ENCODE measurements at regions not wholly inside any gene's neighbourhood (a gene's known extent, or its start where the extent isn't known, plus 50 kb on each side); places are given as distances from the start of the nearest gene placed in this dataset.
A peak's percentile ranks its signal among the peaks of the same experiment; 100 is the strongest.

- Histone ChIP-seq H3K36me3 (ENCODE audit: insufficient read depth, low read length) (no peaks in the 10 kb centered on the region), H3K27ac (no peak overlapping the region), H3K9me3 (ENCODE audit: low read depth, low read length) (no peaks in the 10 kb centered on the region), H3K4me3 (no peak overlapping the region), H3K9ac (ENCODE audit: insufficient read length) (no peak overlapping the region)
- no peak for DNase-seq (ENCODE audit: low read depth, low spot score)
- no peak for TF ChIP-seq POLR2AphosphoS5 (IDR thresholded peaks at IDR 0.05; ENCODE audit: borderline replicate concordance, low read depth, low read length)
- no peak for TF ChIP-seq FOXP2 (optimal IDR thresholded peaks at IDR 0.05; ENCODE audit: control extremely low read depth, extremely low read length, insufficient read depth)
- TF ChIP-seq EZH2 (IDR thresholded peaks at IDR 0.05), result no peak
Measured at GRCh38 chr2:181114021-181114420, 133.6 kb downstream of the UBE2E3 start.

DNA sequence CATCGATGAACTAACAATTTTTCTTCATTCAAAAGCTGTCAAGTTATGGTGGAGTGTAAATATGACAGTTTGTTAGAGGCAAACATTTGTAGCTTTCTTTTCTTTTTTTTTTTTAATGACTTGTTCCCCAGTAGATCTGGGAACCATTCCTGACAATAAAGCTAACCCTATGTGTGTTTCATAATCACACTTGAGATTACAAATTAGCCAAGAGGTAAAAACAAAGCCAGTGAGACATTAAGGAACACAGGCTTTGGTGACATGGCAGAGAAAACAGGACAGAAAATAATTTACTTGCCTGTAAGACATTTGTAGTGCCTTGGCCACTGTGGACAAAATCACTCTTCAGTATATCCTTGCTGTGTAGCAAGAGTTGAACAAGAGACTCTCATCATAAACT, 135.9 kb downstream of the UBE2E3 start:
- TF ChIP-seq POLR2AphosphoS5 (IDR thresholded peaks at IDR 0.05; ENCODE audit: borderline replicate concordance, low read depth, low read length), result no peak
- TF ChIP-seq FOXP2 (optimal IDR thresholded peaks at IDR 0.05; ENCODE audit: control extremely low read depth, extremely low read length, insufficient read depth), result no peak
- TF ChIP-seq EZH2 (IDR thresholded peaks at IDR 0.05), result no peak
- Histone ChIP-seq H3K36me3 (ENCODE audit: insufficient read depth, low read length) (no peaks in the 10 kb centered on the region), H3K27ac (no peak overlapping the region), H3K9me3 (ENCODE audit: low read depth, low read length) (no peaks in the 10 kb centered on the region), H3K9ac (ENCODE audit: insufficient read length) (no peak overlapping the region), H3K4me3 (no peak overlapping the region)
- no peak for DNase-seq (ENCODE audit: low read depth, low spot score)

DNA sequence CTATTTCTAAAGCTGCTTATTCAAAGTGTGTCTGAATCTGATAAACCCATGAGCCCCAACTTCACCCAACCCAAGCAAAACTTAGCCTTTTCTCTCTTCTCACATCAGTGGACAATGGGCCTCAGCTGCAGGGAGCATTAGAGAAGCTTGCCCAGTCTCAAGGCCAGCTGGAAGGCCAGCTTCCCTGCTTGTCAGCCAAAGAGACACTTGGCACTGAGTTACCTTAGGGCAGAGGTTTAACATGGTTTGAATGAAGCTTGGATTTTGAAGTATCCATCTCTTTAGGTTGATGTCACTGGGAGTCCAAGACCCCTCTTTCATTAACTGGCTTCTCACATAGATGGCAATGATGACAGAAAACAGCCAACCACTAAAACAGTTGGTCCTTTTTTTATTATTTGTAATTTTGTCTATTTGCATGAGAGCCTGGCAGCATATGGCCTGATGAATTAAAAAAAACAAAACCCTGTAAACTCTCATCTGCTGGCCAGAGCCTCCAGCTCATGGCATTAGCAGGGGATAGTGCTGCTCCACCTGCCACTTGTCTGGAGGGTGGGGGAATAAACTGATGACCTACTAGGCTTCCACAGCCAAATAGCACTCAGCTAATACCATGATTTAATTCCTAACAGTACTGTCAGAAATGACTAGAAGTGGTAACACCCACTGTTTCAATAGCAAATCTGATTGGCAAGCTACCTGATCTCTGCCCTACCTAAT, 137.0 kb downstream of the UBE2E3 start:
- no peak for TF ChIP-seq POLR2AphosphoS5 (IDR thresholded peaks at IDR 0.05; ENCODE audit: borderline replicate concordance, low read depth, low read length)
- TF ChIP-seq FOXP2 (optimal IDR thresholded peaks at IDR 0.05; ENCODE audit: control extremely low read depth, extremely low read length, insufficient read depth), result no peak
- TF ChIP-seq EZH2 (IDR thresholded peaks at IDR 0.05), result no peak
- H3K9me3 ChIP-seq (ENCODE audit: low read depth, low read length), result no peaks in the 10 kb centered on the region
- H3K27ac ChIP-seq, result no peak overlapping the region
- H3K9ac ChIP-seq (ENCODE audit: insufficient read length), result no peak overlapping the region
- no peak for DNase-seq (ENCODE audit: low read depth, low spot score)
- no peaks in the 10 kb centered on the region for H3K36me3 ChIP-seq (ENCODE audit: insufficient read depth, low read length)
- H3K4me3 ChIP-seq, result no peak overlapping the region

GRCh38 chr2:181120625-181121024, 140.2 kb downstream of the UBE2E3 start:
- no peak for TF ChIP-seq EZH2 (IDR thresholded peaks at IDR 0.05)
- no peak for TF ChIP-seq FOXP2 (optimal IDR thresholded peaks at IDR 0.05; ENCODE audit: control extremely low read depth, extremely low read length, insufficient read depth)
- no peak for TF ChIP-seq POLR2AphosphoS5 (IDR thresholded peaks at IDR 0.05; ENCODE audit: borderline replicate concordance, low read depth, low read length)
- no peak overlapping the region for H3K27ac ChIP-seq
- H3K9me3 ChIP-seq (ENCODE audit: low read depth, low read length), result no peaks in the 10 kb centered on the region
- H3K4me3 ChIP-seq, result no peak overlapping the region
- DNase-seq (ENCODE audit: low read depth, low spot score), result no peak
- H3K36me3 ChIP-seq (ENCODE audit: insufficient read depth, low read length), result no peaks in the 10 kb centered on the region
- H3K9ac ChIP-seq (ENCODE audit: insufficient read length), result no peak overlapping the region

DNA sequence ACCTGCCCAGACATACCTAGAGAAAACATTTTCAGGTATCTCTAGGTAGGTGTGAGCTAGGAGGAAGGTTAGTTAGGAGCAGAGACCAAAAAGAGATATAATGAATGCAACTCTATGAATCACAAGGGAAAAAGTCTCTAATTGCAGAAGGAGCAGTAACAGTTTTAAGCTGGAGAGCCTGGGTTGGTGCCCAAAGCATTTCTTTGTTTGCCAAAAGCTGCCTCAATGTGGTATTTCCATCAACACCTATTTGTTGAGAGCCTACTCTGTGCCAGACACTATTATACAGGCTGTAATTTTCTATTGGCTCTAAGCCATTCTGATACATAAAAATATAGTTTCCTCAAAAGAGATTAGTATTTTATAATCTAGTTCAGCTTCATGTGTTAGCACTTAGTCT, 141.6 kb downstream of the UBE2E3 start:
- no peak for DNase-seq (ENCODE audit: low read depth, low spot score)

DNA sequence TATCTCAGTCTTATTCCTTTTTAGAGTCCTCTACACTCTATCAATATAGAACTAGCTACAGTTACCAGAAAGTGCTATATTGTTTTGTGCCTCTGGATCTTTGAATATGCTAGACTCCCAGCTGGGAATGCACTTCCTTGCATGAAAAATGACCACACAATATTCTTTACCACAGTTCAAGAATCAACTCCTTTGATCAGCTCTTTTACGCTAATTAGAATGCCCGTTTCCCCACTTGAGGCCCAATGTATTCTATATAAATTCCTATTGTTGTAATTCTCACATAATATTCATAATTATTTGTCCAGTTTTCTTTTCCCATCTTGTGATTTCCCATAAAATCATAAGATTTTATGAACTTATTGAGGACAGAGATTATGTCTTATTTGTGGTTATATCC, 142.2 kb downstream of the UBE2E3 start:
- Histone ChIP-seq H3K9me3 (ENCODE audit: low read depth, low read length) (no peaks in the 10 kb centered on the region), H3K9ac (ENCODE audit: insufficient read length) (no peak overlapping the region), H3K27ac (no peak overlapping the region), H3K4me3 (no peak overlapping the region), H3K36me3 (ENCODE audit: insufficient read depth, low read length) (no peaks in the 10 kb centered on the region)
- DNase-seq (ENCODE audit: low read depth, low spot score), result no peak
- no peak for TF ChIP-seq FOXP2 (optimal IDR thresholded peaks at IDR 0.05; ENCODE audit: control extremely low read depth, extremely low read length, insufficient read depth)

More for the DNA sequence above, 141.6 kb downstream of the UBE2E3 start:
- no peak overlapping the region for H3K4me3 ChIP-seq
- TF ChIP-seq POLR2AphosphoS5 (IDR thresholded peaks at IDR 0.05; ENCODE audit: borderline replicate concordance, low read depth, low read length), result no peak
- no peak for TF ChIP-seq FOXP2 (optimal IDR thresholded peaks at IDR 0.05; ENCODE audit: control extremely low read depth, extremely low read length, insufficient read depth)
- no peak for TF ChIP-seq EZH2 (IDR thresholded peaks at IDR 0.05)
- no peaks in the 10 kb centered on the region for H3K9me3 ChIP-seq (ENCODE audit: low read depth, low read length)
- no peak overlapping the region for H3K27ac ChIP-seq
- H3K9ac ChIP-seq (ENCODE audit: insufficient read length), result no peak overlapping the region
- no peaks in the 10 kb centered on the region for H3K36me3 ChIP-seq (ENCODE audit: insufficient read depth, low read length)

- Histone ChIP-seq H3K9ac (ENCODE audit: insufficient read length) (no peak overlapping the region), H3K36me3 (ENCODE audit: insufficient read depth, low read length) (no peaks in the 10 kb centered on the region), H3K27ac (peak overlapping the region; percentile 20; the same call in 1 of the 2 replicates), H3K4me3 (no peak overlapping the region), H3K9me3 (ENCODE audit: low read depth, low read length) (no peaks in the 10 kb centered on the region)
- DNase-seq (ENCODE audit: low read depth, low spot score), result no peak
- TF ChIP-seq POLR2AphosphoS5 (IDR thresholded peaks at IDR 0.05; ENCODE audit: borderline replicate concordance, low read depth, low read length) (no peak), EZH2 (IDR thresholded peaks at IDR 0.05) (no peak), FOXP2 (optimal IDR thresholded peaks at IDR 0.05; ENCODE audit: control extremely low read depth, extremely low read length, insufficient read depth) (no peak)
Measured at GRCh38 chr2:181123798-181124231, 143.4 kb downstream of the UBE2E3 start.

DNA sequence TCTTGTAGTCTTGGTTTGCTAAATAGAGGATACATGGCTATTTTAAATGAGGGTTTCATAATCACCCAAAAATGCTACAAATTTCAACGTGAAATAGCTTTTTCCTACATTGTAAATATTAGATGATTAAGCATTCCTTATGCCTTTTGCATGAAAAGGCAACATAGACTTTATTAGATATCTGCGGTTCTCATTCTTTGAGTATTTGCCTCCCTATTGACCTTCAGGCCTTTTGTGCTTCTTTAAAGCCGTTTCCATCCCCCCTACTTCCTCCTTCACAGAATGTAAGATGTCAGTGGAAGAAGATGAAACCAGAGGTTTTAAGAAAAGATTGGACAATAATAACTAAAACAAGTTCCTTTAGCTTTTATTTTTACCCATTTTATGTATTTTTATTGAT, 144.1 kb downstream of the UBE2E3 start:
- H3K27ac ChIP-seq, result peak overlapping the region; percentile 20; the same call in 1 of the 2 replicates
- H3K9me3 ChIP-seq (ENCODE audit: low read depth, low read length), result no peaks in the 10 kb centered on the region
- no peak overlapping the region for H3K9ac ChIP-seq (ENCODE audit: insufficient read length)
- H3K4me3 ChIP-seq, result peak overlapping the region; percentile 20; the same call in 1 of the 2 replicates
- DNase-seq (ENCODE audit: low read depth, low spot score), result no peak
- TF ChIP-seq POLR2AphosphoS5 (IDR thresholded peaks at IDR 0.05; ENCODE audit: borderline replicate concordance, low read depth, low read length) (no peak), EZH2 (IDR thresholded peaks at IDR 0.05) (no peak), FOXP2 (optimal IDR thresholded peaks at IDR 0.05; ENCODE audit: control extremely low read depth, extremely low read length, insufficient read depth) (no peak)
- no peaks in the 10 kb centered on the region for H3K36me3 ChIP-seq (ENCODE audit: insufficient read depth, low read length)

GRCh38 chr2:181125359-181125758, 145.0 kb downstream of the UBE2E3 start:
- Histone ChIP-seq H3K9me3 (ENCODE audit: low read depth, low read length) (no peaks in the 10 kb centered on the region), H3K9ac (ENCODE audit: insufficient read length) (no peak overlapping the region), H3K36me3 (ENCODE audit: insufficient read depth, low read length) (no peaks in the 10 kb centered on the region), H3K4me3 (no peak overlapping the region), H3K27ac (no peak overlapping the region)
- no peak for DNase-seq (ENCODE audit: low read depth, low spot score)
- no peak for TF ChIP-seq FOXP2 (optimal IDR thresholded peaks at IDR 0.05; ENCODE audit: control extremely low read depth, extremely low read length, insufficient read depth)
- TF ChIP-seq EZH2 (IDR thresholded peaks at IDR 0.05), result no peak
- TF ChIP-seq POLR2AphosphoS5 (IDR thresholded peaks at IDR 0.05; ENCODE audit: borderline replicate concordance, low read depth, low read length), result no peak
